ENCODE measurements at regions not wholly inside any gene's neighbourhood (a gene's known extent, or its start where the extent isn't known, plus 50 kb on each side); places are given as distances from the start of the nearest gene placed in this dataset.

GRCh38 chr12:98294051-98294805, 221.2 kb upstream of the TMPO start:
- Histone ChIP-seq H3K4me3 (no peak overlapping the region), H3K27ac (no peak overlapping the region)

GRCh38 chr12:98295681-98296080, 219.7 kb upstream of the TMPO start:
- H3K4me3 ChIP-seq, result no peak overlapping the region
- no peak overlapping the region for H3K27ac ChIP-seq

GRCh38 chr12:98296462-98297079, 218.8 kb upstream of the TMPO start:
- Histone ChIP-seq H3K4me3 (no peak overlapping the region), H3K27ac (no peak overlapping the region)

- H3K4me3 ChIP-seq, result no peak overlapping the region
- H3K27ac ChIP-seq, result no peak overlapping the region
These were observed 217.9 kb upstream of the TMPO start for GRCh38 chr12:98297538-98297937.

- no peak overlapping the region for H3K27ac ChIP-seq
- H3K4me3 ChIP-seq, result no peak overlapping the region
These were observed 207.2 kb upstream of the TMPO start for GRCh38 chr12:98308141-98308540.

- H3K4me3 ChIP-seq, result no peak overlapping the region
These were observed 197.2 kb upstream of the TMPO start for GRCh38 chr12:98317939-98318899.

GRCh38 chr12:98319716-98320425, 195.5 kb upstream of the TMPO start:
- H3K27ac ChIP-seq, result no peak overlapping the region
- H3K4me3 ChIP-seq, result no peak overlapping the region

More at GRCh38 chr12:98317939-98318899, 197.2 kb upstream of the TMPO start:
- no peak overlapping the region for H3K27ac ChIP-seq

- Histone ChIP-seq H3K4me3 (no peak overlapping the region), H3K27ac (no peak overlapping the region)
These were observed 190.4 kb upstream of the TMPO start for GRCh38 chr12:98325003-98325402.

GRCh38 chr12:98328467-98328866, 186.9 kb upstream of the TMPO start:
- no peak overlapping the region for H3K4me3 ChIP-seq
- H3K27ac ChIP-seq, result no peak overlapping the region

- H3K27ac ChIP-seq, result no peak overlapping the region
- no peak overlapping the region for H3K4me3 ChIP-seq
These were observed 185.8 kb upstream of the TMPO start for GRCh38 chr12:98329589-98329988.

GRCh38 chr12:98332642-98333041, 182.7 kb upstream of the TMPO start:
- no peak overlapping the region for H3K27ac ChIP-seq
- H3K4me3 ChIP-seq, result no peak overlapping the region

- H3K27ac ChIP-seq, result no peak overlapping the region
- no peak overlapping the region for H3K4me3 ChIP-seq
These were observed 180.6 kb upstream of the TMPO start for GRCh38 chr12:98334768-98335167.

- Histone ChIP-seq H3K4me3 (no peak overlapping the region), H3K27ac (no peak overlapping the region)
These were observed 174.4 kb upstream of the TMPO start for GRCh38 chr12:98341026-98341425.

- H3K4me3 ChIP-seq, result no peak overlapping the region
- no peak overlapping the region for H3K27ac ChIP-seq
These were observed 173.7 kb upstream of the TMPO start for GRCh38 chr12:98341732-98342131.

- Histone ChIP-seq H3K27ac (no peak overlapping the region), H3K4me3 (no peak overlapping the region)
These were observed 172.3 kb upstream of the TMPO start for GRCh38 chr12:98343002-98343567.

GRCh38 chr12:98344046-98344930, 171.1 kb upstream of the TMPO start:
- no peak overlapping the region for H3K27ac ChIP-seq
- H3K4me3 ChIP-seq, result no peak overlapping the region

- H3K4me3 ChIP-seq, result no peak overlapping the region
- no peak overlapping the region for H3K27ac ChIP-seq
These were observed 170.0 kb upstream of the TMPO start for GRCh38 chr12:98345308-98345876.

- no peak overlapping the region for H3K4me3 ChIP-seq
- no peak overlapping the region for H3K27ac ChIP-seq
These were observed 164.3 kb upstream of the TMPO start for GRCh38 chr12:98351089-98351488.

Data from skin epidermis (tissue), 12 donors.